GM13976 (cell line): ENCODE measurements at regions not wholly inside any gene's neighbourhood (a gene's known extent, or its start where the extent isn't known, plus 50 kb on each side); places are given as distances from the start of the nearest gene placed in this dataset.

Experiments used
- DNase-seq: peaks from one replicate; pipeline ENCODE4 v3.0.0; 2012; ENCODE audit warnings: low spot score
- CTCF ChIP-seq: IDR thresholded peaks from 2 replicates; pipeline ENCODE4 v1.5.1; 2012; ENCODE audit warnings: borderline replicate concordance, mild to moderate bottlenecking; ENCODE audit not compliant: insufficient read depth; ENCODE audit errors: extremely low read depth, missing control alignments, control extremely low read depth
- in situ Hi-C: fragments of 300-500 bp; cut with MboI; formaldehyde crosslinking; loops from one replicate; pipeline ENCODE4 v1.12.0; 2022; ENCODE audit warnings: low sequenced_read_pairs, mixed read lengths, inconsistent platforms; ENCODE audit not compliant: unreplicated experiment

GRCh38 chr15:38614621-38615020 is 50.0 kb upstream of the RASGRP1 start:
- TF ChIP-seq CTCF = no peak
- no peak for DNase-seq
- in situ Hi-C loops = no loop called here

GRCh38 chr15:38617831-38618230 is 53.2 kb upstream of the RASGRP1 start:
- DNase-seq = no peak
- in situ Hi-C loops = no loop called here
- no peak for TF ChIP-seq CTCF

GRCh38 chr15:38618242-38618955 is 53.8 kb upstream of the RASGRP1 start:
- in situ Hi-C loops = no loop called here
- no peak for TF ChIP-seq CTCF

GRCh38 chr15:38620098-38620497 is 55.5 kb upstream of the RASGRP1 start:
- no peak for DNase-seq
- in situ Hi-C loops = no loop called here
- no peak for TF ChIP-seq CTCF

More at GRCh38 chr15:38618242-38618955, 53.8 kb upstream of the RASGRP1 start:
- no peak for DNase-seq

- no peak for DNase-seq
- in situ Hi-C loops = no loop called here
Observed at GRCh38 chr15:38620851-38621594, 56.4 kb upstream of the RASGRP1 start.

GRCh38 chr15:38622304-38622703 is 57.7 kb upstream of the RASGRP1 start:
- no peak for TF ChIP-seq CTCF
- DNase-seq = no peak
- in situ Hi-C loops = no loop called here

More at GRCh38 chr15:38620851-38621594, 56.4 kb upstream of the RASGRP1 start:
- no peak for TF ChIP-seq CTCF
